ENCODE measurements at regions not wholly inside any gene's neighbourhood (a gene's known extent, or its start where the extent isn't known, plus 50 kb on each side); places are given as distances from the start of the nearest gene placed in this dataset.

DNA sequence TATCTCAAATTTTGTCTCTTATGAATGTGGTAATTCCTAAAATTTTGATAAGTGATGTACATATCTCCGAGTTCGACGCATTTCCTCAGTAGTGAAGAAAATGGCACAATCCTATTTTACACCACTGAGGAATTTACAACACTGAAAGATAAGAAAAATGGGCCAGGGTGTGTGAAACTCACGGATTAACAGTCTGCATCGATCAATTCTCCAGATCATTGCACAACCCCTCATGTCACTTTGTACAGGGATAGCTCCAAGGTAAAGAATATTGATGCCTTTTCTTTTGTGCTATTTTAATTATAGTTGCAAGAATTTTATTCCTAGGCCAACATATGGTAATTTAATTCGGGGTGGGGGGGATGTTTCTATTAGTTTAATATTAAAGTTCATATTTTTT lies 268.7 kb upstream of the VCX3A start:
- no peaks in the 10 kb centered on the region for H3K4me1 ChIP-seq (ENCODE audit: control insufficient read depth, extremely low read depth, insufficient read depth, low read length)
- H3K9ac ChIP-seq (ENCODE audit: control insufficient read depth, extremely low read depth, insufficient read depth, low read length), result no peak overlapping the region
- no peak overlapping the region for H3K4me2 ChIP-seq (ENCODE audit: control insufficient read depth, extremely low read depth, insufficient read depth, low read depth, low read length)
- no peak overlapping the region for H3K27ac ChIP-seq (ENCODE audit: control insufficient read depth, insufficient read depth, low read length)
- no peaks in the 10 kb centered on the region for H4K20me1 ChIP-seq (ENCODE audit: control insufficient read depth, extremely low read depth, insufficient read depth, low read length)
- H3K4me3 ChIP-seq (ENCODE audit: control insufficient read depth in 2 of 3, extremely low read depth in 1 of 3, insufficient read depth in 2 of 3, low read depth in 1 of 3, low read length in 3 of 3), result no peak overlapping the region
- H2AFZ ChIP-seq (ENCODE audit: control insufficient read depth, low read length), result no peak overlapping the region
- H3K79me2 ChIP-seq (ENCODE audit: control insufficient read depth, insufficient read depth, low read length), result no peaks in the 10 kb centered on the region
- FAIRE-seq, result no peak
- no peaks in the 10 kb centered on the region for H3K36me3 ChIP-seq (ENCODE audit: control insufficient read depth in 2 of 2, extremely low read depth in 1 of 2, insufficient read depth in 2 of 2, low read length in 2 of 2)
- DNase-seq (ENCODE audit: low read depth, low spot score), result no peak
- no peaks in the 10 kb centered on the region for H3K9me3 ChIP-seq (ENCODE audit: control insufficient read depth, low read depth, low read length)
- H3K9me1 ChIP-seq (ENCODE audit: control insufficient read depth, extremely low read depth, insufficient read depth, low read length), result no peaks in the 10 kb centered on the region
- no peak for TF ChIP-seq EZH2 (IDR thresholded peaks at IDR 0.05; ENCODE audit: low read length)
- dilution Hi-C loops (cut with MboI; ENCODE audit: extremely low pct_ligation_motif_present, low sequenced_read_pairs), result no loop called here
- no peaks in the 10 kb centered on the region for H3K27me3 ChIP-seq (ENCODE audit: control insufficient read depth, extremely low read depth, insufficient read depth, low read length)

DNA sequence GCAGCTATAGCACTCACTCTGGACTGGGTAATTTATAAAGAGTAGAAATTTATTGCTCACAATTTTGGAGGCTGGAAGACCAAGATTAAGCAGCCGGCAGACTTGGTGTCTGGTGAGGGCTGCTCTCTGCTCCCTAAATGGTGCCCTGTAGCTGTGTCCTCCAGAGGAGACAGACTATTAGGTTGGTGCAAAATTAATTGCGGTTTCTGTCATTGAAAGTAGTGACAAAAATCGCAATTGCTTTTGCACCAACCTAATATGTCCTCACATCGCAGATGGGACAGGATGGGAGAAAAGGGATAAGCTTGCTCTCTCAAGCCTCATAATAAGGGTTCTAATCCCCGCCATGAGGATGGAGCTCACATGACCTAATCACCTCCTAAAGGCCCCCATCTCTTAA lies 258.1 kb upstream of the VCX3A start:
- Histone ChIP-seq H2AFZ (ENCODE audit: control insufficient read depth, low read length) (no peak overlapping the region), H3K79me2 (ENCODE audit: control insufficient read depth, insufficient read depth, low read length) (no peaks in the 10 kb centered on the region), H3K4me1 (ENCODE audit: control insufficient read depth, extremely low read depth, insufficient read depth, low read length) (no peaks in the 10 kb centered on the region), H3K27ac (ENCODE audit: control insufficient read depth, insufficient read depth, low read length) (no peak overlapping the region), H3K9me3 (ENCODE audit: control insufficient read depth, low read depth, low read length) (no peaks in the 10 kb centered on the region), H3K4me2 (ENCODE audit: control insufficient read depth, extremely low read depth, insufficient read depth, low read depth, low read length) (no peak overlapping the region), H3K27me3 (ENCODE audit: control insufficient read depth, extremely low read depth, insufficient read depth, low read length) (no peaks in the 10 kb centered on the region), H3K9ac (ENCODE audit: control insufficient read depth, extremely low read depth, insufficient read depth, low read length) (no peak overlapping the region), H3K9me1 (ENCODE audit: control insufficient read depth, extremely low read depth, insufficient read depth, low read length) (no peaks in the 10 kb centered on the region), H4K20me1 (ENCODE audit: control insufficient read depth, extremely low read depth, insufficient read depth, low read length) (no peaks in the 10 kb centered on the region), H3K4me3 (ENCODE audit: control insufficient read depth in 2 of 3, extremely low read depth in 1 of 3, insufficient read depth in 2 of 3, low read depth in 1 of 3, low read length in 3 of 3) (no peak overlapping the region), H3K36me3 (ENCODE audit: control insufficient read depth in 2 of 2, extremely low read depth in 1 of 2, insufficient read depth in 2 of 2, low read length in 2 of 2) (no peaks in the 10 kb centered on the region)
- no peak for FAIRE-seq
- TF ChIP-seq, protein P1, sequence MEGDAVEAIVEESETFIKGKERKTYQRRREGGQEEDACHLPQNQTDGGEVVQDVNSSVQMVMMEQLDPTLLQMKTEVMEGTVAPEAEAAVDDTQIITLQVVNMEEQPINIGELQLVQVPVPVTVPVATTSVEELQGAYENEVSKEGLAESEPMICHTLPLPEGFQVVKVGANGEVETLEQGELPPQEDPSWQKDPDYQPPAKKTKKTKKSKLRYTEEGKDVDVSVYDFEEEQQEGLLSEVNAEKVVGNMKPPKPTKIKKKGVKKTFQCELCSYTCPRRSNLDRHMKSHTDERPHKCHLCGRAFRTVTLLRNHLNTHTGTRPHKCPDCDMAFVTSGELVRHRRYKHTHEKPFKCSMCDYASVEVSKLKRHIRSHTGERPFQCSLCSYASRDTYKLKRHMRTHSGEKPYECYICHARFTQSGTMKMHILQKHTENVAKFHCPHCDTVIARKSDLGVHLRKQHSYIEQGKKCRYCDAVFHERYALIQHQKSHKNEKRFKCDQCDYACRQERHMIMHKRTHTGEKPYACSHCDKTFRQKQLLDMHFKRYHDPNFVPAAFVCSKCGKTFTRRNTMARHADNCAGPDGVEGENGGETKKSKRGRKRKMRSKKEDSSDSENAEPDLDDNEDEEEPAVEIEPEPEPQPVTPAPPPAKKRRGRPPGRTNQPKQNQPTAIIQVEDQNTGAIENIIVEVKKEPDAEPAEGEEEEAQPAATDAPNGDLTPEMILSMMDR (optimal IDR thresholded peaks at IDR 0.05 in 1 of 3, IDR thresholded peaks at IDR 0.05 in 1 of 3, conservative IDR thresholded peaks at IDR 0.05 in 1 of 3; ENCODE audit: extremely low read depth in 1 of 3, insufficient read depth in 2 of 3, low read length in 3 of 3), result no peak
- no peak for TF ChIP-seq EZH2 (IDR thresholded peaks at IDR 0.05; ENCODE audit: low read length)
- dilution Hi-C loops (cut with MboI; ENCODE audit: extremely low pct_ligation_motif_present, low sequenced_read_pairs), result no loop called here
- no peak for DNase-seq (ENCODE audit: low read depth, low spot score)

DNA sequence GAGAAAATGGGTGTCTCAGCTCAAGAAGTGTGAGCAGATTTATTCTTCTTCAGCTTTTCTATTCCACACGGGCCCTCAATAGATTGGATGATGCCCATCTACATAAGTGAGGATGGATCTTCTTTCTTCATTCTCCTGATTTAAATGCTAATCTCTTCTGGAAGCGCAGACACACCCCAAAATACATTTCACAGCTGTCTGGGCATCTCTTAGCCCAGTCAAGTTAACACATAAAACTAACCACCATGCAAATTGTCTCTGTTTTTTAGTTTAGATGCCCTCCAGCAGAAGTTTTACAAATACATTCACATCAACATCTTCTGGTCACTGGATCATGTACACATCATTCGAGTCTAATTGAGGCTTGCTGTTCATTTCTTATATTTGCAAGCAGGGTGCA lies 249.0 kb upstream of the VCX3A start:
- TF ChIP-seq, protein P1 (optimal IDR thresholded peaks at IDR 0.05 in 1 of 3, IDR thresholded peaks at IDR 0.05 in 1 of 3, conservative IDR thresholded peaks at IDR 0.05 in 1 of 3; ENCODE audit: extremely low read depth in 1 of 3, insufficient read depth in 2 of 3, low read length in 3 of 3), result no peak
- TF ChIP-seq EZH2 (IDR thresholded peaks at IDR 0.05; ENCODE audit: low read length), result no peak
- no peaks in the 10 kb centered on the region for H3K36me3 ChIP-seq (ENCODE audit: control insufficient read depth in 2 of 2, extremely low read depth in 1 of 2, insufficient read depth in 2 of 2, low read length in 2 of 2)
- H3K9ac ChIP-seq (ENCODE audit: control insufficient read depth, extremely low read depth, insufficient read depth, low read length), result no peak overlapping the region
- FAIRE-seq (no peak), DNase-seq (ENCODE audit: low read depth, low spot score) (no peak)
- H3K27me3 ChIP-seq (ENCODE audit: control insufficient read depth, extremely low read depth, insufficient read depth, low read length), result no peaks in the 10 kb centered on the region
- H3K9me3 ChIP-seq (ENCODE audit: control insufficient read depth, low read depth, low read length), result no peaks in the 10 kb centered on the region
- H3K4me1 ChIP-seq (ENCODE audit: control insufficient read depth, extremely low read depth, insufficient read depth, low read length), result no peaks in the 10 kb centered on the region
- no peaks in the 10 kb centered on the region for H4K20me1 ChIP-seq (ENCODE audit: control insufficient read depth, extremely low read depth, insufficient read depth, low read length)
- no peak overlapping the region for H2AFZ ChIP-seq (ENCODE audit: control insufficient read depth, low read length)
- dilution Hi-C loops (cut with MboI; ENCODE audit: extremely low pct_ligation_motif_present, low sequenced_read_pairs), result no loop called here
- H3K79me2 ChIP-seq (ENCODE audit: control insufficient read depth, insufficient read depth, low read length), result no peaks in the 10 kb centered on the region
- H3K9me1 ChIP-seq (ENCODE audit: control insufficient read depth, extremely low read depth, insufficient read depth, low read length), result no peaks in the 10 kb centered on the region
- H3K4me3 ChIP-seq (ENCODE audit: control insufficient read depth in 2 of 3, extremely low read depth in 1 of 3, insufficient read depth in 2 of 3, low read depth in 1 of 3, low read length in 3 of 3), result no peak overlapping the region
- no peak overlapping the region for H3K4me2 ChIP-seq (ENCODE audit: control insufficient read depth, extremely low read depth, insufficient read depth, low read depth, low read length)
- no peak overlapping the region for H3K27ac ChIP-seq (ENCODE audit: control insufficient read depth, insufficient read depth, low read length)

Data from keratinocyte (primary cell).